OCI-LY3 (cell line): ENCODE measurements at regions not wholly inside any gene's neighbourhood (a gene's known extent, or its start where the extent isn't known, plus 50 kb on each side); places are given as distances from the start of the nearest gene placed in this dataset.

ENCODE experiments used
- H2AFZ ChIP-seq: fragments of 200-600, 300-600 bp; shearing (Covaris generic); 2 replicates; pipeline ENCODE4 v1.6.0; 2014; ENCODE audit warnings: antibody characterized with exemption, low read depth, low read length
- H3K27ac ChIP-seq: fragments of 200-600, 300-600 bp; sonication (generic); 2 replicates; pipeline ENCODE4 v1.5.1; 2014; ENCODE audit warnings: mild to moderate bottlenecking, low read length, moderate library complexity, mixed read lengths
- H3K27me3 ChIP-seq: fragments of 200-600, 300-600 bp; sonication (generic); 2 replicates; pipeline ENCODE4 v1.6.1; 2014; ENCODE audit warnings: low read depth, low read length, mixed read lengths
- H3K36me3 ChIP-seq: fragments of 200-600, 300-600 bp; sonication (generic); replicated peaks from 2 replicates; pipeline ENCODE3; 2014; ENCODE audit warnings: low read depth, low read length, mixed read lengths
- H3K4me1 ChIP-seq: fragments of 300-600, 200-600 bp; sonication (generic); 2 replicates; pipeline ENCODE4 v1.6.1; 2014; ENCODE audit warnings: low read length, mixed read lengths
- H3K4me2 ChIP-seq: fragments of 200-600, 300-600 bp; sonication (generic); 2 replicates; pipeline ENCODE4 v1.6.1; 2014; ENCODE audit warnings: low read length, mixed read lengths
- H3K4me3 ChIP-seq: fragments of 300-600, 200-600 bp; sonication (generic); 2 replicates; pipeline ENCODE4 v1.5.1; 2014; ENCODE audit warnings: antibody characterized with exemption, mild to moderate bottlenecking, low read length, moderate library complexity
- H3K79me2 ChIP-seq: fragments of 300-600, 200-600 bp; shearing (Covaris generic); 2 replicates; pipeline ENCODE4 v1.6.1; 2014; ENCODE audit warnings: mild to moderate bottlenecking, low read length, mixed read lengths
- H3K9ac ChIP-seq: fragments of 300-600, 200-600 bp; shearing (Covaris generic); 2 replicates; pipeline ENCODE4 v1.6.0; 2014; ENCODE audit warnings: mild to moderate bottlenecking, low read length, moderate library complexity
- H3K9me3 ChIP-seq: fragments of 200-600, 300-600 bp; shearing (Covaris generic); 2 replicates; pipeline ENCODE4 v1.6.1; 2014; ENCODE audit warnings: low read length, mixed read lengths; ENCODE audit not compliant: insufficient read depth
- H4K20me1 ChIP-seq: fragments of 200-600, 300-600 bp; sonication (generic); 2 replicates; pipeline ENCODE4 v1.6.1; 2016; ENCODE audit warnings: low read length, mixed read lengths; ENCODE audit not compliant: insufficient read depth
- EZH2phosphoT487 ChIP-seq: fragments of 200-600 bp; shearing (Covaris generic); IDR thresholded peaks from 2 replicates; pipeline ENCODE4 v1.6.1; 2018; ENCODE audit warnings: antibody characterized with exemption, mixed run types, low read depth
- TF ChIP-seq, protein P1 (sequence below): fragments of 200-600, 300-600 bp; sonication (generic); IDR thresholded peaks from 2 replicates; pipeline ENCODE4 v1.5.1; 2014; ENCODE audit warnings: antibody characterized with exemption, low read length, low read depth

DNA sequence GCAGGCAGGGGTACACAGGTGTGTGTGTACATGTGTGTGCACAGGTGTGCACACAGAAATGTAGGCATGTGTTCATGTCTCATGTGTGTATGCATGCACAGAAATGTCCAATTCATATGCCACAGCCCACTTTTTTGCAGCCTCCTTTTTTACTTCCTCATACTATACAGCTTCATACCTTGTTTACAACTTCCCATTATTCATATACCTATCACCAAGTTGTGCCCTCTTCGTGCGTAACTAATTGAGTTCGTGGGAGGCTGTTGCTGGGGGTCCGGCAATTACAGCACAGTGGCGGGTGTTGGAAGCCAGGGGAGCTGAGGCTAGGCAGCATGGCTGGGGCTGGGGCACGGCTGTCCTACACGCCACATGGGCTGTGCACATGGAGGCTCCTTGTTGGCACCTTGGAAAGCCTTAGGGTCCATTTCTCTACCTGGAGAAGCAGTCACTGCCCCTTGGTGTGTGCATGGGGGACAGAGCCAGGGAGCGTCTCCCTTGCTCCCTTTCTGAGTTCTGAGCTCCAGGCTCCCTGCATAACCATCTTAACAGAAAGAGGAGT is 266.7 kb downstream of the ENGASE start:
- H3K9ac ChIP-seq = peak overlapping the region; percentile 58

DNA sequence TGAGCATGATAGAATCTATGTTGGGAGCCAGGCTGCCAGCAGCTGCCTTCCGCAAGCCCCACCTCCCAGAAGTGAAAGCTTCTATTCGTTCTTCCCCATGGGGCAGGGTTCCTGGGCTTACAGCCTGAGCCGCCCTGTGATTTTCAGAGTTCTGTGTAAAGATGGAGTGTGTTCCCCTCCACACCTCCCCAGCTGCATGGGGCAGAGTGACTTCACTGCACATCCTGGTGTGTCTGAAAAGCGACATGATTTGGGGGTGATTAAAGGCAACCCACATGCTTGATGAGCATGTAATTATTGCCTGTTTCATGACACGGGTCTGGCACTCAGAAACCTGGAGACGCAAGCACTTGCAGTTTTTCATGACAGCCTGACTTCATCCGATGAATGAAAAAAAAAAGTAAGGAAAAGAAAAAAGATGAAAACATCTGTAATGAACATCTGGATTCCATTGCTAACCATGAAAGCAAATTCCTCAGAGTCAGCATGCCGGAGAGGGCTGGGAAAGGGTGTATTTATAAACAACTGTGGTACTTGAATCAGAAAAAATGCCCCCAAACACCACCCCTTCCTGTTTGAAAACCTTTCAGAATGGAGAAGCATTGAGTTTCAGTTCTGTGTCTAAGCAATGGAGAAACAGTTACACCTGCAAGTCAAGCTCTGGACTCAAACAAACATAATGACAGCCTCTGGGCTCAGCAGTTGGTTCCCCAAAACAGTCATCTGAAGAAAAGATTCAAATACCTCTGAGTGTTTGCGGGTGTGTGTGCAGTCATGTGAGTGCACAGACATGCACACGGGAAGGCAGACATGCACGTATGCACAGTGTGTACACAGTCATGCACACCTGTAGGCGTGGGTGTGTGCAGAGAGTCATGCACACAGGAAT is 266.0 kb downstream of the ENGASE start:
- no peak for TF ChIP-seq EZH2phosphoT487
- TF ChIP-seq, protein P1, sequence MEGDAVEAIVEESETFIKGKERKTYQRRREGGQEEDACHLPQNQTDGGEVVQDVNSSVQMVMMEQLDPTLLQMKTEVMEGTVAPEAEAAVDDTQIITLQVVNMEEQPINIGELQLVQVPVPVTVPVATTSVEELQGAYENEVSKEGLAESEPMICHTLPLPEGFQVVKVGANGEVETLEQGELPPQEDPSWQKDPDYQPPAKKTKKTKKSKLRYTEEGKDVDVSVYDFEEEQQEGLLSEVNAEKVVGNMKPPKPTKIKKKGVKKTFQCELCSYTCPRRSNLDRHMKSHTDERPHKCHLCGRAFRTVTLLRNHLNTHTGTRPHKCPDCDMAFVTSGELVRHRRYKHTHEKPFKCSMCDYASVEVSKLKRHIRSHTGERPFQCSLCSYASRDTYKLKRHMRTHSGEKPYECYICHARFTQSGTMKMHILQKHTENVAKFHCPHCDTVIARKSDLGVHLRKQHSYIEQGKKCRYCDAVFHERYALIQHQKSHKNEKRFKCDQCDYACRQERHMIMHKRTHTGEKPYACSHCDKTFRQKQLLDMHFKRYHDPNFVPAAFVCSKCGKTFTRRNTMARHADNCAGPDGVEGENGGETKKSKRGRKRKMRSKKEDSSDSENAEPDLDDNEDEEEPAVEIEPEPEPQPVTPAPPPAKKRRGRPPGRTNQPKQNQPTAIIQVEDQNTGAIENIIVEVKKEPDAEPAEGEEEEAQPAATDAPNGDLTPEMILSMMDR = no peak
- Histone ChIP-seq H4K20me1 (no peaks in the 10 kb centered on the region), H3K4me2 (peak overlapping the region; percentile 100), H3K9me3 (peaks cover 12% of the 10 kb centered on the region; the same call in 1 of the 2 replicates), H3K36me3 (peaks cover 6% of the 10 kb centered on the region), H3K79me2 (no peaks in the 10 kb centered on the region), H3K27ac (peak overlapping the region; percentile 100), H3K4me1 (peaks cover 50% of the 10 kb centered on the region), H3K27me3 (peaks cover 16% of the 10 kb centered on the region), H3K9ac (peak overlapping the region; percentile 90), H3K4me3 (peak overlapping the region; percentile 80), H2AFZ (no peak overlapping the region)

More for the DNA sequence above, 266.7 kb downstream of the ENGASE start:
- Histone ChIP-seq H3K27me3 (peaks cover 18% of the 10 kb centered on the region), H3K4me2 (peak overlapping the region; percentile 100), H3K79me2 (no peaks in the 10 kb centered on the region), H4K20me1 (no peaks in the 10 kb centered on the region), H2AFZ (no peak overlapping the region), H3K4me1 (peaks cover 50% of the 10 kb centered on the region), H3K4me3 (peak overlapping the region; percentile 57), H3K36me3 (peaks cover 6% of the 10 kb centered on the region), H3K9me3 (peaks cover 14% of the 10 kb centered on the region; the same call in 1 of the 2 replicates), H3K27ac (peak overlapping the region; percentile 100)
- TF ChIP-seq, protein P1 = no peak
- no peak for TF ChIP-seq EZH2phosphoT487

DNA sequence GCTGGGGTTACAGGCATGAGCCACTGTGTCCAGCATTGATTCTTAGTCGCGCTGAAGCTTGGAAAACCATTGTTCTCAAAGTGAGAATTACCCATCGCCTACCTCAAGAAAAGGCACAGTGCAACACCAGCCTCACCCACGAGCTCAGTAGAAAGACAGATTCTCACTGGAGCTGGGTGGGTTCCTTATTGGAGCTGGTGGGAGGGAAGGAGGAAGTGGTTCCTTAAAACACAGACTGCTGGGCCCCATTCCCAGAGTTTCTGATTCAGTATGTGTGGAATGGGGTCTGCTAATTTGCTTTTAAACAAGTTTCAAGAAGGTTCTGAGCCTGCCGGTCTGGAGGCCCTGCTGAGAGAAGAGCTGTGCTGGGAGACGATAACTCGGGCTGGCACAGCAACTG is 264.7 kb downstream of the ENGASE start:
- H2AFZ ChIP-seq = no peak overlapping the region
- H3K27me3 ChIP-seq = peaks cover 8% of the 10 kb centered on the region
- H3K4me1 ChIP-seq = peaks cover 50% of the 10 kb centered on the region
- TF ChIP-seq, protein P1 = no peak
- TF ChIP-seq EZH2phosphoT487 = no peak
- H3K4me2 ChIP-seq = 0 out of 2 replicates have a peak overlapping the region, but pooled peaks have one; percentile 100
- no peaks in the 10 kb centered on the region for H4K20me1 ChIP-seq
- peak overlapping the region; percentile 100 for H3K27ac ChIP-seq
- no peak overlapping the region for H3K4me3 ChIP-seq
- peaks cover 5% of the 10 kb centered on the region; the same call in 1 of the 2 replicates for H3K9me3 ChIP-seq
- no peaks in the 10 kb centered on the region for H3K36me3 ChIP-seq
- no peak overlapping the region for H3K9ac ChIP-seq
- H3K79me2 ChIP-seq = no peaks in the 10 kb centered on the region

DNA sequence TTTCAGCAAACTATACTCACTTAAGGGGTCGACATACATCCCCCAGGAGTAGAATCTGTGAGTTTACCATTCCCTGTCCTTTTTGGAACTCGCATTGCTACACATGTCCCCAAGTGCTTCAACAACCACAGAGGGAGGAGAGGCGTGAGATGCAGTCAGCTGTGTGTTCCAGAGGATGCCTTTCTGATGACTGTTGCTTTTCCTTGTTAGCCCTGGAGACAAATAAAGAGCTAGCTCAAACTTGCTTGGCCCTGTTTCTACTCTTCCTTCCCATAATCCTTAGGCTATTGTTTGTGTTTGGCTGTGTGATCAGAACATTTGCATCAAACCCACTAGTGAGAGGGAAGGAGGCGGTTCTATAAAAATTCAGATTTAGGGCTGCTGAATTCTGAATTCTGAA is 264.0 kb downstream of the ENGASE start:
- Histone ChIP-seq H3K27ac (no peak overlapping the region), H3K9ac (no peak overlapping the region), H3K4me1 (peaks cover 50% of the 10 kb centered on the region), H3K36me3 (no peaks in the 10 kb centered on the region), H3K4me2 (no peak overlapping the region), H3K9me3 (peaks cover 4% of the 10 kb centered on the region; the same call in 1 of the 2 replicates), H4K20me1 (no peaks in the 10 kb centered on the region), H2AFZ (no peak overlapping the region), H3K4me3 (no peak overlapping the region), H3K27me3 (peaks cover 8% of the 10 kb centered on the region), H3K79me2 (no peaks in the 10 kb centered on the region)
- TF ChIP-seq, protein P1 = no peak
- TF ChIP-seq EZH2phosphoT487 = no peak
